DOHH2 (cell line): ENCODE measurements at regions not wholly inside any gene's neighbourhood (a gene's known extent, or its start where the extent isn't known, plus 50 kb on each side); places are given as distances from the start of the nearest gene placed in this dataset.

Experiments
- H3F3A ChIP-seq: fragments of 200-600 bp; sonication (generic), shearing (Covaris generic); 2 replicates; pipeline ENCODE4 v1.6.0; 2016; ENCODE audit warnings: antibody characterized with exemption, mild to moderate bottlenecking; ENCODE audit not compliant: control insufficient read depth, insufficient read depth
- H3K27ac ChIP-seq: fragments of 200-600 bp; sonication (generic); 2 replicates; pipeline ENCODE4 v1.5.1; 2014; ENCODE audit warnings: low read depth, mild to moderate bottlenecking, low read length, moderate library complexity
- H3K27me3 ChIP-seq: fragments of 200-600 bp; sonication (generic); 2 replicates; pipeline ENCODE4 v1.6.1; 2014; ENCODE audit warnings: mild to moderate bottlenecking, low read length, mixed read lengths; ENCODE audit not compliant: control insufficient read depth
- H3K36me3 ChIP-seq: fragments of 200-600 bp; sonication (generic); 2 replicates; pipeline ENCODE4 v1.6.1; 2014; ENCODE audit warnings: mild to moderate bottlenecking, low read length, moderate library complexity, mixed read lengths; ENCODE audit not compliant: control insufficient read depth
- H3K4me1 ChIP-seq: fragments of 200-600 bp; sonication (generic); 2 replicates; pipeline ENCODE4 v1.6.1; 2014; ENCODE audit warnings: mild to moderate bottlenecking, low read length, mixed read lengths; ENCODE audit not compliant: control insufficient read depth
- H3K4me2 ChIP-seq: fragments of 200-600 bp; sonication (generic); 2 replicates; pipeline ENCODE4 v1.6.0; 2014; ENCODE audit warnings: mild to moderate bottlenecking, low read length, moderate library complexity
- H3K4me3 ChIP-seq: fragments of 200-600 bp; sonication (generic); 2 replicates; pipeline ENCODE4 v1.5.1; 2014; ENCODE audit warnings: mild to moderate bottlenecking, low read length, mixed read lengths
- H3K79me2 ChIP-seq: fragments of 200-600 bp; sonication (generic); 2 replicates; pipeline ENCODE4 v1.6.1; 2014; ENCODE audit warnings: mild to moderate bottlenecking, low read length, mixed read lengths; ENCODE audit not compliant: control insufficient read depth
- H3K9me2 ChIP-seq: fragments of 200-600 bp; sonication (generic); replicated peaks from 2 replicates; pipeline ENCODE4 v1.6.1; 2014; ENCODE audit warnings: mild to moderate bottlenecking, low read length, mixed read lengths; ENCODE audit not compliant: control insufficient read depth
- H3K9me3 ChIP-seq: fragments of 200-600 bp; sonication (generic); 2 replicates; pipeline ENCODE4 v1.6.1; 2014; ENCODE audit warnings: antibody characterized with exemption, low read length, mixed read lengths; ENCODE audit not compliant: control insufficient read depth, insufficient read depth
- H4K20me1 ChIP-seq: fragments of 200-600 bp; sonication (generic); 2 replicates; pipeline ENCODE4 v1.6.0; 2014; ENCODE audit warnings: low read depth, mild to moderate bottlenecking, antibody characterized with exemption, low read length, moderate library complexity; ENCODE audit not compliant: control insufficient read depth, insufficient read depth
- CTCF ChIP-seq: fragments of 200-600 bp; sonication (generic); IDR thresholded peaks from one replicate; pipeline ENCODE4 v1.5.1; 2014; ENCODE audit warnings: antibody characterized with exemption, mild to moderate bottlenecking, low read depth, low read length; ENCODE audit not compliant: poor library complexity, severe bottlenecking
- EZH2phosphoT487 ChIP-seq: fragments of 200-600 bp; sonication (generic); IDR thresholded peaks from 2 replicates; pipeline ENCODE4 v1.6.1; 2017; ENCODE audit warnings: borderline replicate concordance, mild to moderate bottlenecking, antibody characterized with exemption, low read length, moderate library complexity, mixed read lengths

GRCh38 chr6:91167846-91168245 is 581.0 kb upstream of the MAP3K7 start:
- H3K27me3 ChIP-seq, result no peaks in the 10 kb centered on the region
- no peaks in the 10 kb centered on the region for H3F3A ChIP-seq
- no peaks in the 10 kb centered on the region for H3K79me2 ChIP-seq
- H3K4me3 ChIP-seq, result no peak overlapping the region
- no peak for TF ChIP-seq EZH2phosphoT487
- no peak for TF ChIP-seq CTCF
- no peaks in the 10 kb centered on the region for H3K4me1 ChIP-seq
- no peaks in the 10 kb centered on the region for H3K36me3 ChIP-seq
- no peak overlapping the region for H3K4me2 ChIP-seq
- H3K27ac ChIP-seq, result no peak overlapping the region
- no peaks in the 10 kb centered on the region for H3K9me3 ChIP-seq
- H4K20me1 ChIP-seq, result no peaks in the 10 kb centered on the region
- H3K9me2 ChIP-seq, result no peaks in the 10 kb centered on the region

- no peaks in the 10 kb centered on the region for H3F3A ChIP-seq
- no peaks in the 10 kb centered on the region for H3K36me3 ChIP-seq
- H3K27ac ChIP-seq, result no peak overlapping the region
- no peaks in the 10 kb centered on the region for H3K79me2 ChIP-seq
- H3K27me3 ChIP-seq, result no peaks in the 10 kb centered on the region
- H3K4me1 ChIP-seq, result no peaks in the 10 kb centered on the region
- H3K9me3 ChIP-seq, result no peaks in the 10 kb centered on the region
- H3K4me2 ChIP-seq, result no peak overlapping the region
- TF ChIP-seq CTCF (no peak), EZH2phosphoT487 (no peak)
- no peaks in the 10 kb centered on the region for H4K20me1 ChIP-seq
- H3K9me2 ChIP-seq, result no peaks in the 10 kb centered on the region
- H3K4me3 ChIP-seq, result no peak overlapping the region
These were observed 579.6 kb upstream of the MAP3K7 start for GRCh38 chr6:91166271-91167046.

- Histone ChIP-seq H3K9me2 (no peaks in the 10 kb centered on the region), H3K79me2 (no peaks in the 10 kb centered on the region), H3K4me2 (no peak overlapping the region), H4K20me1 (no peaks in the 10 kb centered on the region), H3K36me3 (no peaks in the 10 kb centered on the region), H3F3A (no peaks in the 10 kb centered on the region), H3K27me3 (no peaks in the 10 kb centered on the region), H3K9me3 (no peaks in the 10 kb centered on the region), H3K4me3 (no peak overlapping the region), H3K4me1 (no peaks in the 10 kb centered on the region), H3K27ac (no peak overlapping the region)
- no peak for TF ChIP-seq EZH2phosphoT487
- TF ChIP-seq CTCF, result no peak
These were observed 577.2 kb upstream of the MAP3K7 start for GRCh38 chr6:91164105-91164504.
